Hepatocyte (in vitro differentiated cells): ENCODE measurements at regions not wholly inside any gene's neighbourhood (a gene's known extent, or its start where the extent isn't known, plus 50 kb on each side); places are given as distances from the start of the nearest gene placed in this dataset.

Source experiments
- DNase-seq: peaks from one replicate; pipeline ENCODE4 v3.0.0-alpha.2; 2016; ENCODE audit warnings: low spot score
- H2AFZ ChIP-seq: fragments of 200-600 bp; sonication (generic); 2 replicates; pipeline ENCODE4 v1.6.0; 2016; ENCODE audit warnings: antibody characterized with exemption, mild to moderate bottlenecking
- H3K27ac ChIP-seq: fragments of 200-600 bp; sonication (generic); 2 replicates; pipeline ENCODE4 v1.5.1; 2016; ENCODE audit warnings: mild to moderate bottlenecking
- H3K27me3 ChIP-seq: fragments of 200-600 bp; sonication (generic); 2 replicates; pipeline ENCODE4 v1.6.1; 2016
- H3K36me3 ChIP-seq: fragments of 200-600 bp; sonication (generic); replicated peaks from 2 replicates; pipeline ENCODE4 v1.5.1; 2016; ENCODE audit warnings: low read depth; ENCODE audit not compliant: insufficient read depth
- H3K4me1 ChIP-seq: fragments of 200-600 bp; sonication (generic); 2 replicates; pipeline ENCODE4 v1.5.1; 2016; ENCODE audit warnings: mild to moderate bottlenecking, moderate library complexity; ENCODE audit not compliant: insufficient read depth
- H3K4me2 ChIP-seq: fragments of 200-600 bp; sonication (generic); 2 replicates; pipeline ENCODE4 v1.6.0; 2016
- H3K4me3 ChIP-seq: fragments of 200-600 bp; sonication (generic); 2 replicates; pipeline ENCODE4 v1.5.1; 2016; ENCODE audit warnings: mild to moderate bottlenecking
- H3K79me2 ChIP-seq: fragments of 200-600 bp; sonication (generic); 2 replicates; pipeline ENCODE4 v1.6.0; 2017; ENCODE audit warnings: mild to moderate bottlenecking
- H3K9me2 ChIP-seq: fragments of 200-600 bp; sonication (generic); replicated peaks from 2 replicates; pipeline ENCODE4 v1.6.0; 2017; ENCODE audit warnings: mild to moderate bottlenecking; ENCODE audit not compliant: insufficient read depth
- H3K9me3 ChIP-seq: fragments of 200-600 bp; sonication (generic); 2 replicates; pipeline ENCODE4 v1.5.1; 2016; ENCODE audit warnings: low read depth, mild to moderate bottlenecking
- H4K20me1 ChIP-seq: fragments of 200-600 bp; sonication (generic); 2 replicates; pipeline ENCODE4 v1.6.0; 2016; ENCODE audit warnings: mild to moderate bottlenecking; ENCODE audit not compliant: insufficient read depth, poor library complexity, severe bottlenecking
- CTCF ChIP-seq: fragments of 200-600 bp; sonication (generic); IDR thresholded peaks from 2 replicates; pipeline ENCODE4 v1.5.1; 2016; ENCODE audit warnings: antibody characterized with exemption, mild to moderate bottlenecking; ENCODE audit not compliant: poor library complexity
- EZH2 ChIP-seq: fragments of 200-600 bp; sonication (generic); IDR thresholded peaks from 2 replicates; pipeline ENCODE4 v1.6.1; 2016; ENCODE audit warnings: antibody characterized with exemption, mild to moderate bottlenecking, borderline replicate concordance
- EZH2phosphoT487 ChIP-seq: fragments of 200-600 bp; sonication (generic); IDR thresholded peaks from one replicate; pipeline ENCODE4 v1.6.1; 2018; ENCODE audit warnings: antibody characterized with exemption, mild to moderate bottlenecking, low read depth, moderate library complexity; ENCODE audit not compliant: unreplicated experiment, severe bottlenecking
- WGBS: methylation state at CpG from one replicate; pipeline ENCODE4 v1.1.6; 2016; ENCODE audit warnings: low lambda C conversion rate; ENCODE audit errors: missing lambda C conversion rate; 5-methylcytosine and 5-hydroxymethylcytosine counted together

- 98% methylated on average over 24 of the region's 24 CpGs for WGBS
These were observed 57.8 kb upstream of the SPATA31E1 start for GRCh38 chr9:87824886-87825285.

GRCh38 chr9:87826331-87826730 lies 56.3 kb upstream of the SPATA31E1 start:
- Histone ChIP-seq H4K20me1 (no peaks in the 10 kb centered on the region), H3K27ac (no peak overlapping the region), H3K9me2 (no peaks in the 10 kb centered on the region), H3K9me3 (no peaks in the 10 kb centered on the region), H3K36me3 (no peaks in the 10 kb centered on the region), H3K4me2 (no peak overlapping the region), H3K79me2 (no peaks in the 10 kb centered on the region), H3K27me3 (no peaks in the 10 kb centered on the region), H3K4me3 (no peak overlapping the region), H3K4me1 (no peaks in the 10 kb centered on the region), H2AFZ (no peak overlapping the region)
- no peak for DNase-seq
- TF ChIP-seq EZH2phosphoT487: no peak
- TF ChIP-seq CTCF: no peak
- no peak for TF ChIP-seq EZH2

More at GRCh38 chr9:87824886-87825285, 57.8 kb upstream of the SPATA31E1 start:
- H2AFZ ChIP-seq: no peak overlapping the region
- H3K79me2 ChIP-seq: no peaks in the 10 kb centered on the region
- no peak overlapping the region for H3K4me2 ChIP-seq
- no peaks in the 10 kb centered on the region for H3K27me3 ChIP-seq
- H3K9me3 ChIP-seq: no peaks in the 10 kb centered on the region
- H4K20me1 ChIP-seq: no peaks in the 10 kb centered on the region
- no peak for DNase-seq
- no peaks in the 10 kb centered on the region for H3K4me1 ChIP-seq
- H3K36me3 ChIP-seq: no peaks in the 10 kb centered on the region
- H3K4me3 ChIP-seq: no peak overlapping the region
- H3K9me2 ChIP-seq: no peaks in the 10 kb centered on the region
- H3K27ac ChIP-seq: no peak overlapping the region
- TF ChIP-seq EZH2phosphoT487: no peak
- TF ChIP-seq CTCF: no peak
- TF ChIP-seq EZH2: no peak

GRCh38 chr9:87827341-87827740 lies 55.3 kb upstream of the SPATA31E1 start:
- Histone ChIP-seq H3K27ac (no peak overlapping the region), H3K36me3 (no peaks in the 10 kb centered on the region), H3K4me1 (no peaks in the 10 kb centered on the region), H3K4me3 (no peak overlapping the region), H4K20me1 (no peaks in the 10 kb centered on the region), H3K4me2 (no peak overlapping the region), H3K9me3 (no peaks in the 10 kb centered on the region), H3K9me2 (no peaks in the 10 kb centered on the region), H2AFZ (no peak overlapping the region), H3K27me3 (no peaks in the 10 kb centered on the region), H3K79me2 (no peaks in the 10 kb centered on the region)
- TF ChIP-seq EZH2phosphoT487: no peak
- TF ChIP-seq CTCF: no peak
- no peak for TF ChIP-seq EZH2
- no peak for DNase-seq
- 91% methylated on average over 2 of the region's 2 CpGs for WGBS

- no peaks in the 10 kb centered on the region for H4K20me1 ChIP-seq
- H3K27ac ChIP-seq: no peak overlapping the region
- no peaks in the 10 kb centered on the region for H3K79me2 ChIP-seq
- no peaks in the 10 kb centered on the region for H3K9me2 ChIP-seq
- WGBS: 100% methylated on average over 1 of the region's 1 CpG
- no peaks in the 10 kb centered on the region for H3K4me1 ChIP-seq
- H2AFZ ChIP-seq: no peak overlapping the region
- no peak overlapping the region for H3K4me3 ChIP-seq
- no peak overlapping the region for H3K4me2 ChIP-seq
- TF ChIP-seq CTCF (no peak), EZH2 (no peak), EZH2phosphoT487 (no peak)
- no peak for DNase-seq
- H3K36me3 ChIP-seq: no peaks in the 10 kb centered on the region
- no peaks in the 10 kb centered on the region for H3K27me3 ChIP-seq
- no peaks in the 10 kb centered on the region for H3K9me3 ChIP-seq
These were observed 52.9 kb upstream of the SPATA31E1 start for GRCh38 chr9:87829756-87830155.
